Stimulated activated CD8-positive, alpha-beta memory T cell treated with anti-CD3 and anti-CD28 coated beads, Interleukin-4, amount 100 ng/mL, for 4 hours (primary cell): ENCODE measurements at regions not wholly inside any gene's neighbourhood (a gene's known extent, or its start where the extent isn't known, plus 50 kb on each side); places are given as distances from the start of the nearest gene placed in this dataset.

Experiments
- DNase-seq, 2 donors: peaks; one replicate each; pipeline ENCODE4 v3.0.0-alpha.2; 2020; ENCODE audit warnings: low read depth in 2 of 2, low spot score in 1 of 2

DNA sequence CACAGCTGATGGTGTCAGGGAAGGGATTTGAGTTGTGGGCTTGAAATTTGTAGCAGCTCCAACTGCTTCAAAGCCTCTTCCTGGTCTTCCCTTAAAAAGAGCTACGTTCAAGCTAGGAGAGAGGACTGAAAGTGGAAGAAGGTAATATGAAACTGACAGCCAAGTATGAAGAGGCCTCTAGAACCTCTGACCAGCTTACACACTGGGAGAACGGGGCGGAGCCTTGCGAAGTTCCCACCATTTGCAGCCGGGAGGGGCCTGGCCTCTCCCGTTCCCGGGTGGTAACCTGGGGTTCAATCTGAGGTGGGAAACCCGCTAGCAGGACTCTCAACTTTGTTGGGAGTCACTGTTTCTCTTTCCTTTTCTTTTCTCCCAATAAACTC is 97.8 kb upstream of the PDE10A start:
- DNase-seq = no peak

- no peak for DNase-seq
Measured at GRCh38 chr6:165760126-165760802, 97.2 kb upstream of the PDE10A start.

DNA sequence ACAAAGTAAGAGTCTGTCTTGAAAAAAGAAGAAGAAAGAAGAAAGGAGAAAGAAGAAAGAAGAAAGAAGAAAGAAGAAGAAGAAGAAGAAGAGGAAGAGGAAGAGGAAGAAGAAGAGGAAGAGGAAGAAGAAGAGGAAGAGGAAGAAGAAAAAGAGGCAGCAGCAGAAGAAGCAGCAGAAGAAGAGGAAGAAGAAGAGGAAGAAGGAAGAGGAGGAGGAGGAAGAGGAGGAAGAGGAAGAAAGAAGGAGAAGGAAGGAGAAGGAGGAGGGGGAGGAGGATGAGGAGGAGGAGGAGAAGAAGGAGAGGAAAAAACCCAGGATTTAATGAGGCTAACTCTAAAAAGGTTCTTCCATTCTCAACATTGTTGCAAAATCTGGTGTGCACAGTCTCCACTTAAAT is 95.4 kb upstream of the PDE10A start:
- no peak for DNase-seq

DNA sequence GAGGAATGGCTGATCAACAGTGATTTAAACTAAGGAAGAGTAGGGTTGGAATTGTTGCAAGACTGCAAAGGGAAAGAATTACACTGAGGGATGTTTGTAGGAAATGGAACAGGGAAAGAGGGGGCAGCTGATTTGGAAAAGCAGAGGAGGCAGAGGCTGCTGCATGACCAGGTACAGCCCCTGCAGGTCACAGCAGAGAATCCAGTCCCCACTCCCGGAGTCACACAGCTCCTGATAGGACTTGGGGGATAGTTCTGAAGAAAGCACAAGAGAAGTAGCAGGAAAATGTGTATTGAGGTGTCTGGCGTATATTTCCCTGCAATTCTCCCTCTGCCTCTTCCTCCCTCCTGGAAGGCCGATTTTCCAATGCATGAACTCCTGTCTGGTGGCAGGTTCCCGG is 92.5 kb upstream of the PDE10A start:
- DNase-seq = no peak

- no peak for DNase-seq
Measured at GRCh38 chr6:165753506-165753905, 90.5 kb upstream of the PDE10A start.

GRCh38 chr6:165752451-165752850 is 89.4 kb upstream of the PDE10A start:
- DNase-seq = no peak

- no peak for DNase-seq
Measured at GRCh38 chr6:165751486-165751885, 88.4 kb upstream of the PDE10A start.

DNA sequence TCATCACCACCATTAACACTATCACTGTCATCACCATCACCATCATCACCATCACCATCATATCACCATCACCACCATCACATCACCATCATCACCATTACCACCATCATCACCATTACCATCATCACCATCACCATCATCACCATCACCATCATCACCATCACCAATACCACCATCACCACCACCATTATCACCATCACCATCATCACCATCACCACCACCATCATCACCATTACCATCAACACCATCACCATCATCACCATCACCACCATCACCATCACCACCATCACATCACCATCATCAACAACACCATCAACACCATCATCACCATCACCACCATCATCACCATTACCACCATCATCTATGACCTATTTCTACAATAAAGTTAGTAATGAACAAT is 86.1 kb upstream of the PDE10A start:
- no peak for DNase-seq

DNA sequence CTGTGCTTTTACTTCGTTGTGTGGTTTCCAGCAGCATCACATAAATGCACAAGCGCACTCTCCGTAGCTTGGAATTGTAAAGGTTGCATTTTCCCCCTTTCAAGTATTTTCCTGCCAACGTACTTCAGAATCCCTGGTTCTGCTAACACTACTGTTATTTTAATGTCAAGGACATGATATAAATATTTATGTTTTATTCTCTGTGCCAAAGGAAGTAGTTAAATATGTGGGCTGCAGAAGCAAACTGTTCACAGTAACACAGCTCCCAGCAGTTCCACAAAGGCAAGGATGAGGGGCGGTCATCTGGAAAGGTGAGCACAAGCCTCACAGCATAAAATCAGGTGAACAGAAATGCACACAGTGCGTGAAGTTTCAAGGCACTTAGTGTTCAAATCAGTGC is 85.3 kb upstream of the PDE10A start:
- no peak for DNase-seq

DNA sequence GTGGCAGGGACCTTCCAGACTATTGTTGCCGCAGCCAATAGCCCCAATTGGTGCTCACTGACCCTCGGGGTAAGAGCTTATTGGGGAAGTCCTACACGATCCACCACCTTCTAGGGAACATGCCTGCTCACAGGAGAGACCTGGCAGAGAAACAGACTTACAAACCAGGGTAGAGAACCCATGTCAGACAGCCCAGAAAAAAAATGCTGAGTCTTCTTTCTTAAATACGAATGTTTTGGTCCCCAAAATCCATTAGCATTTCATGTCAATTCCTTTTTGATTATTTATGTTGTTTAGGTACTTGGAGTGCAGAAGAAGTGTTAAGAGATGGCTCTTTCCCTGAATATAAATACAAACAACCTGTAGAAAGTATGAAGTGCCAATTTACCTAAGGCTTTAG is 84.9 kb upstream of the PDE10A start:
- DNase-seq = no peak

DNA sequence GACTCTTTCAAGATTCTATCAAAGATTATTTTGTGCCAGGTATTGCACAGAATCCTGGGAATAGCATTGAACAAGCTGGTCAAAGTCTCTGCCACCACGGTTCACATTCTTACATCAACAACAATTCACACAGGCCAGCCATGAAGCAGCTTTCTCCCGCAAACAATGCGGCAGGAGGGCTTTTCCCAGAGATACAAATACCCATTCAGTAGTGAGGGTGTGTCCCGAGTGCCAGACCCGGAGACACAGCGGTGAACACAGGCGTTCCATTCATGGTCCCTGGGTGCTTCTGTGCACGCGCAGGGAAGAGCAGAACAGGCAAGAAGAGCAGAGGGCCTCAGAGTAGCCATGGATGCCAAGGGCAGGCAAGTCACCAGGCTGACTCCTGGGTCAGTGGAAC is 83.3 kb upstream of the PDE10A start:
- DNase-seq = no peak

DNA sequence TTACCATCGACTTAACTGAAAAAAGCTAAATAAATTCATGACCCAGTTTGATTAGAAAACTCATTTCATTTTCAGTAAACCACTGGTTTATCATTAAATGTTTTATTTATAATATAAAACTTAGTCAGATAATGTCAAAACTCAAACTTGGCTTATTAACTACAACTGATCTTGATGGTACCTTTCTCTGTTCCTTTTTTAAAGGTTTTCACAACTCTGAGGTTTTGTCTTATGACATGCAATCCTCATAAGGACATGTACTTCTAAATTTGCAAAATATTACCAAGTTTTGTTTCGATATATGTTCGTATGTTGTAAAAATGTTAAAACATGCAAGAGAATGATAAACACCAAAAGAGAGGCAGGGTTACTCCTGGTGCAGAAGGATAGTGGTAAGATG is 82.5 kb upstream of the PDE10A start:
- DNase-seq = no peak

- no peak for DNase-seq
Measured at GRCh38 chr6:165744555-165745228, 81.7 kb upstream of the PDE10A start.

- DNase-seq = no peak
Measured at GRCh38 chr6:165743366-165743898, 80.4 kb upstream of the PDE10A start.

GRCh38 chr6:165742047-165742446 is 79.0 kb upstream of the PDE10A start:
- DNase-seq = no peak

DNA sequence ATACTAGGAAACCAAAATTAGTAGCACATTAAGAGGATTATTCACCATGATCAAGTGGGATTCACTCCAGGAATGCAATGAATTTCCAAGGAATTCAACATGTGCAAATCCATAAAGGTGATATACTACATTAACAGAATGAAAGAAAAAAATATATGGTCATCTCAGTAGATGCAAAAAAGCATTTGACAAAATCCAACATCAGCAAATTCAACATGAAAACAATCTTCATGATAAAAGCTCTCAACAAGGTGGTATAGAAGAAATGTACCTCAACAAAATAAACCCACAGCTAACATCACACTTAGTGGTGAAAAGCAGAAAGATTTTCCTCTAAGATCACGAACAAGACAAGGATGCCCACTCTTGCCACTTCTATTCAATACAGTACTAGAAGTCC is 74.4 kb upstream of the PDE10A start:
- DNase-seq = no peak

DNA sequence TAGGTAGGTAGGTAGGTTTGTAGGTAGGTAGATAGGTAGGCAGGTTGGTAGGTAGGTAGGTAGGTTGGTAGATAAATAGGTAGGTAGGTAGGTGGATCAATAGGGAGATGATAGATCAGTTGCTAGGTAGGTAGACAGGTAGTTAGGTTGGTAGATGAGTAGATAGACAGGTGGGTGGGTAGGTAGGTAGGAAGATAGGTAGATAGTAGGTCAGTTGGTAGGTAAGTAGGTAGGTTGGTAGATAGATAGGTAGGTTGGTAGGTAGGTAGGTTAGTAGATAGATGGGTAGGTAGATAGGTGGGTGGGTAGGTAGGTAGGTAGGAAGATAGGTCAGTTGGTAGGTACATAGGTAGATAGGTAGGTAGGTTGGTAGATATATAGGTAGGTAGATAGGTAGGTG is 72.0 kb upstream of the PDE10A start:
- no peak for DNase-seq

DNA sequence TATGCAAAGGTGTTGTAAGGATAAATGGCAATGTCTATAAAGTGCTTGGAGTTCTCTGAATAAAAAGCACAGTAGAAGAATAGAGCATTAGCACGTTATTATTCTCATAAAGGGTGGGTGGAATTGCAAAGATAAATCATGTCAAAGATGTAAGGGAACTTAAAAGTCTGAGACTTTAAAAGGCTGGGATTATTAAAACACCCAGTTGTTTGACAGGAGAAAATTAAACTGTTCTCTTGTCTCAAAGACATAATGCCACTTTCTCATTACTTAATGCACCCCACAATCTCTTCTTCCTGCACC is 70.4 kb upstream of the PDE10A start:
- DNase-seq = no peak

GRCh38 chr6:165732696-165733488 is 69.9 kb upstream of the PDE10A start:
- no peak for DNase-seq

DNA sequence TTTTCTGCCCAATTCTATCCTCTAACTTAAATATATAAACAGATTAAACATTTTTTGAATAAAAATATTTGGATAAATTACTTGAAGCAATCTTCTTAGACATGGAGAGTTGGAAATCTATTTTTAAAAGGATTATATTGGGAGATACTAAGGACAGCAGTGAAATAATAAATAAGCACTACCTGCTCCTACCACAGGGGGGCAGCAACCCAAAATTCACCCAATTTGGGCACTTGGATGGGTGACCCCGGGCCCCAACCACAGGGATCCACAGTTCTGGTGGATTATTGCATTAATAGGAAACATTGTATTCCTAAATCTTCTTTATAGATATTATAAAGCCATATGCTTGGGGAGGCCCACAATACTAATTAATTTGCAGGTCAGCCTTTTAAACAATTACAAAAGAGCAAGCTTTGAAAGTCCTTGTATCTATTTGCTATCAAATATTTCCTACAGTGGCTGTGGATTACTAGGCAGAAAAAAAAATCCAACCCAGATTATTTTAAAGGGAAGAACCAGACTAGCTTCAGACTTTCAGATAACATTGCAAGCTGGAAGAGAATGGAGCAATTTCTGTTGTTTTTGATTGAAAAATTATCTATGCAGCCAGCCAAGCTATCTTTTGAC is 66.4 kb upstream of the PDE10A start:
- DNase-seq = no peak

DNA sequence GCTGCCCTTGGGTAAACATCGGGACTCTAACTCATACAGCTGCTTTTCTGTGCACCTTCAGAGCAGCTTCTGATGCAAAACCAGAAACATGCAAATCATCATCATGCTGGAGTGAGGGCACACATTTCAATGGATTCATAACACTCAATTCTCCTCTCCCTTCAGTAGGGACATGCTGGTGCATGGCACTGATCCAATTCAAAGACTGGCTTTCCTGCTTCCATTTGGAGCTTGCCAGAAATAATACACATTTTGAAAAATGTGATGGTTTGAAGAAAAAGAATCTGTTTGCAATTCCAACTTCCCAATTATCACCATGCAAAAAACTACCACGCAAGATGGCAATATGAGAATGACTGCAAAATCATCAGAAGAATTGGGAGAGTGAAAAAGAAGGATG is 65.2 kb upstream of the PDE10A start:
- no peak for DNase-seq

DNA sequence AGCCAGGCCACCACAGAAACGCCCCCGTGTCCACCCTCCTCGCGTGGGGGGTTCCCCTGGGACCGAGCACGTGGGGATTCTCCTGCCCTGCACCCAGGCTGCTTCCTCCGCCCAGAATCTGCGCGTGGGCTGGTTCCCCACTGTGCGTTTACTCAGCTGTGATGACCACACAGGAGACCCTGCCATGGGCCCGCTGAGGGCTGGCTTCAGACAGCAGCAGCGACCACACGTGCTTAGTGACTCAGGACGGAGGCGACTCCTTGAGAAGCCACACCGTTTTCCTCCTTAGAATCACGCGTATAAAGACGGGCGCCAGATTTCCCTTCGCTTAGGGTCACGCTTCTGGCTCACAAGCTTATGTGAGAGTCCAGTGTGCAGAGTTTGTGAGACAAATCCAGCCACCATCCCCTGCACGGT is 63.9 kb upstream of the PDE10A start:
- no peak for DNase-seq
